GM23248 (cell line): ENCODE measurements at regions not wholly inside any gene's neighbourhood (a gene's known extent, or its start where the extent isn't known, plus 50 kb on each side); places are given as distances from the start of the nearest gene placed in this dataset. TPM values are rescaled to one million over a fixed set of nuclear protein-coding genes. Genes with fewer than 3 reads are reported as not detected.
"Not testable (repeated sequence)": the region's sequence is repeated elsewhere in the genome, so short reads cannot be mapped to it uniquely, and the experiment has no call there.

ENCODE experiments used
- DNase-seq: peaks from one replicate; pipeline ENCODE4 v3.0.0-alpha.2; 2015
- H2AFZ ChIP-seq: fragments of 200-600 bp; sonication (generic); 2 replicates; pipeline ENCODE4 v1.6.1; 2016; ENCODE audit warnings: antibody characterized with exemption
- H3F3A ChIP-seq: fragments of 200-600 bp; sonication (generic); 2 replicates; pipeline ENCODE4 v1.6.1; 2016; ENCODE audit warnings: mild to moderate bottlenecking, antibody characterized with exemption, mixed run types; ENCODE audit not compliant: insufficient read depth
- H3K27ac ChIP-seq: fragments of 200-600 bp; sonication (generic); 2 replicates; pipeline ENCODE4 v1.5.1; 2016; ENCODE audit warnings: mild to moderate bottlenecking
- H3K27me3 ChIP-seq: fragments of 200-600 bp; sonication (generic); replicated peaks from 2 replicates; pipeline ENCODE4 v1.6.1; 2016; ENCODE audit warnings: mild to moderate bottlenecking; ENCODE audit not compliant: insufficient read depth
- H3K36me3 ChIP-seq: fragments of 200-600 bp; sonication (generic); 2 replicates; pipeline ENCODE4 v1.6.1; 2016; ENCODE audit warnings: low read depth, mild to moderate bottlenecking
- H3K4me1 ChIP-seq: fragments of 200-600 bp; sonication (generic); 2 replicates; pipeline ENCODE4 v1.6.1; 2016; ENCODE audit warnings: mild to moderate bottlenecking; ENCODE audit not compliant: insufficient read depth
- H3K4me2 ChIP-seq: fragments of 200-600 bp; sonication (generic); one replicate; pipeline ENCODE4 v1.6.1; 2016; ENCODE audit warnings: mild to moderate bottlenecking; ENCODE audit not compliant: unreplicated experiment
- H3K4me3 ChIP-seq: fragments of 200-600 bp; sonication (generic); 2 replicates; pipeline ENCODE4 v1.5.1; 2016; ENCODE audit warnings: mild to moderate bottlenecking
- H3K79me2 ChIP-seq: fragments of 200-600 bp; sonication (generic); 2 replicates; pipeline ENCODE4 v1.6.1; 2016; ENCODE audit warnings: mild to moderate bottlenecking; ENCODE audit not compliant: insufficient read depth
- H3K9ac ChIP-seq: fragments of 200-600 bp; sonication (generic); 2 replicates; pipeline ENCODE4 v1.6.1; 2016; ENCODE audit warnings: mild to moderate bottlenecking
- H3K9me2 ChIP-seq: fragments of 200-600 bp; sonication (generic); 2 replicates; pipeline ENCODE4 v1.6.1; 2016; ENCODE audit warnings: mixed run types, mild to moderate bottlenecking, moderate library complexity; ENCODE audit not compliant: insufficient read depth
- H3K9me3 ChIP-seq: fragments of 200-600 bp; sonication (generic); one replicate; pipeline ENCODE4 v1.6.1; 2017; ENCODE audit warnings: low read depth
- H4K20me1 ChIP-seq: fragments of 200-600 bp; sonication (generic); 2 replicates; pipeline ENCODE4 v1.6.0; 2016; ENCODE audit not compliant: insufficient read depth
- EZH2 ChIP-seq: fragments of 200-600 bp; sonication (generic); IDR thresholded peaks from 2 replicates; pipeline ENCODE4 v1.6.1; 2018; ENCODE audit warnings: antibody characterized with exemption, mild to moderate bottlenecking; ENCODE audit not compliant: insufficient read depth, poor library complexity, severe bottlenecking
- EZH2phosphoT487 ChIP-seq: fragments of 200-600 bp; sonication (generic); IDR thresholded peaks from 2 replicates; pipeline ENCODE4 v1.6.1; 2018; ENCODE audit warnings: antibody characterized with exemption, moderate library complexity, mild to moderate bottlenecking, low read depth; ENCODE audit not compliant: insufficient read depth
- WGBS, 2 experiments: methylation state at CpG; one replicate each; pipeline ENCODE4 v1.1.6; 2015 to 2017; ENCODE audit warnings: low lambda C conversion rate in 2 of 2, low coverage in 1 of 2; ENCODE audit errors: missing lambda C conversion rate in 2 of 2; 5-methylcytosine and 5-hydroxymethylcytosine counted together
- in situ Hi-C: fragments of 300-500 bp; cut with MboI; formaldehyde crosslinking; loops from 2 replicates; pipeline ENCODE4 v1.15.0; 2020
- small RNA-seq: library from RNA; depleted of rRNA; stranded (forward); fragments of <200 nt; gene quantifications from one replicate; pipeline ENCODE3, GENCODE V24; 2014; ENCODE audit warnings: low read depth, low replicate concordance

DNA sequence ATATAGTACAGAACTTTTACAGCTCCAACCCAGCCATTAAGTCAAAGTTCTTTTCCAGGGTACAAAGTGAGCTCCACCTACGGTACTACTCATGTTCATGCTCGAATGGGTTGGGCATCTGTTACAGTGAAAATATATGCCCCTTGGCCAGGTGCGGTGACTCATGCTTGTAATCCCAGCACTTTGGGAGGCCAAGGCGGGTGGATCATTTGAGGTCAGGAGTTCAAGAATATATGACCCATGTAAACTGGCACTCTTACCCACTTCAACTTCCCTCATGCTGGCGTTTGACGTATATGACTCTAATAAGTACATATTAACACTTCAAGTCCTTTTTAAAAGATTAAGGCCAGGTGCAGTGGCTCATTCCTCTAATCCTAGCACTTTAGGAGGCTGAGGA lies 71.3 kb upstream of the PKN2 start:
- no peaks in the 10 kb centered on the region for H3F3A ChIP-seq
- no peaks in the 10 kb centered on the region for H4K20me1 ChIP-seq
- no peaks in the 10 kb centered on the region for H3K79me2 ChIP-seq
- DNase-seq, result no peak
- no peak overlapping the region for H3K27ac ChIP-seq
- H3K9me2 ChIP-seq, result no peaks in the 10 kb centered on the region
- 82 to 88% methylated on average over 6 of the region's 6 CpGs for WGBS, 2 experiments
- no peaks in the 10 kb centered on the region for H3K9me3 ChIP-seq
- H3K4me2 ChIP-seq, result no peak overlapping the region
- H3K36me3 ChIP-seq, result no peaks in the 10 kb centered on the region
- no peak overlapping the region for H3K9ac ChIP-seq
- H2AFZ ChIP-seq, result no peak overlapping the region
- H3K4me1 ChIP-seq, result no peaks in the 10 kb centered on the region
- no peaks in the 10 kb centered on the region for H3K27me3 ChIP-seq
- H3K4me3 ChIP-seq, result no peak overlapping the region
- TF ChIP-seq EZH2 (no peak), EZH2phosphoT487 (no peak)
- in situ Hi-C loops, result loop anchor here (25.0 kb wide), 1 partner anchor 825 kb away; no protein-coding TSS in a partner anchor

DNA sequence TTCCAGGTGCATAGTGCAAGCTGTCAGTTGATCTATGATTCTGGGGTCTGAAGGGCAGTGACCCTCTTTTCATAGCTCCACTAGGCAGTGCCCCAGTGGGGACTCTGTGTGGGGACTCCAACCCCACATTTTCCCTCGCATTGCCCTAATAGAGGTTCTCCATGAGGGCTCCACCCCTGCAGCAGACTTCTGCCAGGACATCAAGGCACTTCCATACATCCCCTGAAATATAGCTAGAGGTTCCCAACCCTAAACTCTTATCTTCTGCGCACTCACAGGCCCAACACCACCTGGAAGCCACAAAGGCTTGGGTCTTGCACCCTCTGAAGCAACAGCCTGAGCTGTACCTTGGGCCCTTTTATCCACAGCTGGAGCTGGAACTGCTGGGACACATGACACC lies 65.7 kb upstream of the PKN2 start:
- no peaks in the 10 kb centered on the region for H3K79me2 ChIP-seq
- 37 to 39% methylated on average over 2 of the region's 2 CpGs for WGBS, 2 experiments
- H3K4me1 ChIP-seq, result no peaks in the 10 kb centered on the region
- no peaks in the 10 kb centered on the region for H3K27me3 ChIP-seq
- H3K36me3 ChIP-seq, result no peaks in the 10 kb centered on the region
- H4K20me1 ChIP-seq, result no peaks in the 10 kb centered on the region
- in situ Hi-C loops, result loop anchor here (25.0 kb wide), 1 partner anchor 819 kb away; no protein-coding TSS in a partner anchor
- H3K9ac ChIP-seq, result no peak overlapping the region
- no peak for DNase-seq
- H3F3A ChIP-seq, result 0 out of 2 replicates have a peak, but pooled peaks cover 3% of the 10 kb centered on the region
- no peak overlapping the region for H2AFZ ChIP-seq
- H3K27ac ChIP-seq, result no peak overlapping the region
- peaks cover 4% of the 10 kb centered on the region for H3K9me3 ChIP-seq
- TF ChIP-seq EZH2 (no peak), EZH2phosphoT487 (no peak)
- no peaks in the 10 kb centered on the region for H3K9me2 ChIP-seq
- no peak overlapping the region for H3K4me3 ChIP-seq
- no peak overlapping the region for H3K4me2 ChIP-seq

DNA sequence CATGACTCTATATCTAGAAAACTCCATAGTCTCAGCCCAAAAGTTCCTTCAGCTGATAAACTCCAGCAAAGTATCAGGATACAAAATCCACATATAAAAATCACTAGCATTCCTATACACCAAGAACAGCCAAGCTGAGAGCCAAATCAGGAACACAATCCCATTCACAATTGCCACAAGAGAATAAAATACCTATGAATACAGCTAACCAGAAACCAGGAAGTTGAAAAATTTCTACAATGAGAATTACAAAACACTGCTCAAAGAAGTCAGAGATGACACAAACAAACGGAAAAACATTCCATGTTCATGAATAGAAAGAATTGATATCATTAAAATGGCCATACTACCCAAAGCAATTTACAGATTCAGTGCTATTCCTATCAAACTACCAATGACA lies 61.0 kb upstream of the PKN2 start:
- 30 to 39% methylated on average over 1 of the region's 1 CpG for WGBS, 2 experiments
- not testable (repeated sequence) for H3K79me2 ChIP-seq, H3K9me2 ChIP-seq, H3K27me3 ChIP-seq, H4K20me1 ChIP-seq, H3K27ac ChIP-seq, H3F3A ChIP-seq, H2AFZ ChIP-seq, H3K4me3 ChIP-seq, H3K9me3 ChIP-seq, H3K4me2 ChIP-seq, H3K4me1 ChIP-seq, H3K36me3 ChIP-seq, H3K9ac ChIP-seq
- DNase-seq, result peak; percentile 2
- in situ Hi-C loops, result loop anchor here (25.0 kb wide), 1 partner anchor 814 kb away; no protein-coding TSS in a partner anchor

Small RNA genes lying in the stretch of these regions (small RNA-seq; reads per million reads assigned to genes)
- not detected for gene AL049861.1
- gene RF02271, result not detected
- gene RN7SL583P, result not detected
- not detected for gene RNA5SP52
